GM12878 (cell line): ENCODE measurements at regions not wholly inside any gene's neighbourhood (a gene's known extent, or its start where the extent isn't known, plus 50 kb on each side); places are given as distances from the start of the nearest gene placed in this dataset.

ENCODE experiments used
- ATAC-seq: fragments of 200-7000 bp; cut with Tn5 transposase; 3 replicates; pipeline ENCODE4 v1.9.1; 2020; ENCODE audit warnings: mild to moderate bottlenecking, moderate library complexity
- BruUV-seq: library from RNA; stranded (reverse); fragments of 400-500 nt; replicated peaks from 2 replicates; lab custom pipeline; 2021; lab: Mats Ljungman, UMichigan
- CTCF ChIA-PET: fragments of 300-600 bp; sonication (Branson Sonifier 250); formaldehyde crosslinking; extraction: SDS; loops from one replicate; lab custom pipeline; 2021; ENCODE audit warnings: inconsistent platforms; lab: Yijun Ruan, JAX
- POLR2A ChIA-PET: fragments of 350-600 bp; formaldehyde crosslinking; extraction: SDS; loops from one replicate; lab custom pipeline; 2021; ENCODE audit warnings: inconsistent platforms; lab: Charles Lee
- RAD21 ChIA-PET: fragments of 300-600 bp; sonication (Branson Sonifier 250); formaldehyde crosslinking; loops from one replicate; lab custom pipeline; 2023; ENCODE audit warnings: antibody characterized with exemption; ENCODE audit not compliant: unreplicated experiment; lab: Charles Lee
- SMC1A ChIA-PET: fragments of 300-600 bp; sonication (Branson Sonifier 250); formaldehyde crosslinking; loops from one replicate; lab custom pipeline; 2023; ENCODE audit not compliant: unreplicated experiment, uncharacterized antibody; lab: Charles Lee
- DNase-seq: peaks from one replicate; pipeline ENCODE4 v3.0.0-alpha.2; 2011; ENCODE audit warnings: low read depth, low spot score
- FAIRE-seq: peaks from 3 replicates; lab custom pipeline; 2011; peaks lifted over from hg19 to GRCh38; lab: Jason Lieb, UNC
- H2AFZ ChIP-seq: 2 replicates; pipeline ENCODE4 v1.6.0; 2011; ENCODE audit warnings: low read depth, low read length, control low read depth; ENCODE audit not compliant: control insufficient read depth
- H3K27ac ChIP-seq: 2 replicates; pipeline ENCODE4 v1.5.1; 2011; ENCODE audit warnings: control low read depth; ENCODE audit not compliant: control insufficient read depth, insufficient read depth
- H3K27me3 ChIP-seq, 2 experiments: replicated peaks in 1 of 2; 2 replicates each; pipeline versions ENCODE4 v1.6.0 to v1.6.1; 2011; ENCODE audit warnings: low read length in 1 of 2; ENCODE audit not compliant: control insufficient read depth in 2 of 2, insufficient read depth in 2 of 2
- H3K36me3 ChIP-seq, 2 experiments: 2 replicates each; pipeline ENCODE4 v1.5.1; 2011; ENCODE audit warnings: low read length in 1 of 2; ENCODE audit not compliant: control insufficient read depth in 2 of 2, insufficient read depth in 2 of 2
- H3K4me1 ChIP-seq: 2 replicates; pipeline ENCODE4 v1.6.1; 2011; ENCODE audit warnings: mild to moderate bottlenecking, low read length, moderate library complexity, mixed read lengths; ENCODE audit not compliant: control insufficient read depth, insufficient read depth
- H3K4me2 ChIP-seq: 2 replicates; pipeline ENCODE4 v1.6.0; 2011; ENCODE audit warnings: control low read depth; ENCODE audit not compliant: control insufficient read depth, insufficient read depth
- H3K4me3 ChIP-seq: fragments of 200-600 bp; sonication (generic); 2 replicates; pipeline ENCODE4 v1.5.1; 2016
- H3K79me2 ChIP-seq: 2 replicates; pipeline ENCODE4 v1.6.0; 2011; ENCODE audit warnings: low read length; ENCODE audit not compliant: control insufficient read depth, insufficient read depth
- H3K9ac ChIP-seq: 2 replicates; pipeline ENCODE4 v1.8.0; 2011; ENCODE audit warnings: low read length, control low read depth, mixed read lengths; ENCODE audit not compliant: control insufficient read depth, insufficient read depth
- H3K9me3 ChIP-seq: replicated peaks from 3 replicates; pipeline ENCODE4 v1.5.1; 2011; ENCODE audit warnings: mild to moderate bottlenecking, low read length; ENCODE audit not compliant: control insufficient read depth, insufficient read depth
- H4K20me1 ChIP-seq: 2 replicates; pipeline ENCODE4 v1.6.0; 2011; ENCODE audit not compliant: control insufficient read depth, insufficient read depth
- ATF2 ChIP-seq: IDR thresholded peaks from 2 replicates; pipeline ENCODE4 v1.6.1; 2012; ENCODE audit warnings: low read length, inconsistent platforms
- CTCF ChIP-seq, 3 experiments: IDR thresholded peaks in 2 of 3; conservative IDR thresholded peaks in 1 of 3; 2 replicates each; pipeline ENCODE4 v1.5.1; 2011; ENCODE audit warnings: low read depth in 3 of 3, low read length in 3 of 3, mild to moderate bottlenecking in 3 of 3, control low read depth in 2 of 3, moderate library complexity in 2 of 3, inconsistent platforms in 1 of 3, mixed read lengths in 1 of 3; ENCODE audit not compliant: control insufficient read depth in 2 of 3, insufficient read depth in 1 of 3; ENCODE audit errors: extremely low read depth in 1 of 3
- KDM1A ChIP-seq: fragments of 200-600 bp; sonication (generic); IDR thresholded peaks from 2 replicates; pipeline ENCODE4 v1.6.1; 2016; ENCODE audit warnings: borderline replicate concordance
- MYB ChIP-seq: fragments of 150-350 bp; IDR thresholded peaks from 2 replicates; pipeline ENCODE4 v1.6.1; 2014; ENCODE audit warnings: mild to moderate bottlenecking, low read depth, low read length, borderline replicate concordance
- RAD51 ChIP-seq: fragments of 450-650 bp; IDR thresholded peaks from 2 replicates; pipeline ENCODE4 v1.6.1; 2016; ENCODE audit warnings: moderate library complexity, mild to moderate bottlenecking, inconsistent platforms
- RBBP5 ChIP-seq: fragments of 200-600 bp; sonication (generic); conservative IDR thresholded peaks from 2 replicates; pipeline ENCODE4 v1.6.1; 2016
- RFX5 ChIP-seq: IDR thresholded peaks from 2 replicates; pipeline ENCODE4 v1.6.1; 2011; ENCODE audit warnings: low read depth, low read length, improper control_type of control experiment
- SMAD1 ChIP-seq: fragments of 450-650 bp; IDR thresholded peaks from 2 replicates; pipeline ENCODE4 v1.6.1; 2018; ENCODE audit warnings: mild to moderate bottlenecking, low read depth; ENCODE audit not compliant: partially characterized antibody
- TCF12 ChIP-seq: IDR thresholded peaks from 2 replicates; pipeline ENCODE4 v1.6.1; 2011; ENCODE audit warnings: low read depth, mild to moderate bottlenecking, low read length
- ZNF384 ChIP-seq: IDR thresholded peaks from 2 replicates; pipeline ENCODE4 v1.6.1; 2012; ENCODE audit warnings: low read depth, mild to moderate bottlenecking, low read length, improper control_type of control experiment, borderline replicate concordance
- ZSCAN29 ChIP-seq: fragments of 450-650 bp; IDR thresholded peaks from 2 replicates; pipeline ENCODE4 v1.6.1; 2017; ENCODE audit warnings: mild to moderate bottlenecking, moderate library complexity
- in situ Hi-C: fragments of 300-500 bp; cut with MboI; formaldehyde crosslinking; loops from 9 replicates; pipeline ENCODE4 v1.14.3; 2018; ENCODE audit warnings: mixed read lengths
- intact Hi-C: fragments of 100-400 bp; cut with micrococcal nuclease; formaldehyde crosslinking; loops from one replicate; pipeline ENCODE4 v1.14.2; 2022; ENCODE audit not compliant: unreplicated experiment
- TF ChIP-seq, protein P1 (sequence below): fragments of 450-650 bp; IDR thresholded peaks from 2 replicates; pipeline ENCODE4 v1.6.1; 2017; ENCODE audit warnings: low read depth, mild to moderate bottlenecking, moderate library complexity

DNA sequence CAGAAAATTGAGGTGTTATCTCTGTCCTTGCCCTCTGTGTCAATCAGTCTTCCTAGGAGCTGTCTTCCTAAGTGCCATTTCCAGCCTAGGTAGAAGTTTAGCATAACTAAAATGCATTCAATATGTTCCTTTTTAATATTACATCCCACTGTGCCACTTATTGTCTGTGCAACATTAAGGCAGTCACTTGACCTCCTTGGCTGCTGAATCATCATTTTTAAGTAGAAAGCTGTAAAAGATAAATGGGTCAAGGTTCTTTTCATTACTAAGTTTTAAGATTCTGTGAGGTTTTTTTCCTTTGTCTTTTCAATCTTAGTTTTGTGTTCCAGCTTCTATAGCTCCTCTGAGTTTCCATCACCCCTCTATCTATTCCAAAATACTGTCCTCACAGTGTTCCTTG, 371.9 kb upstream of the SOX9 start:
- POLR2A ChIA-PET: no interaction called here

More for the DNA sequence above, 371.9 kb upstream of the SOX9 start:
- Histone ChIP-seq H3K9ac (no peak overlapping the region), H3K27me3 (no peaks in the 10 kb centered on the region)
- CTCF ChIA-PET: interaction anchor here (0.6 to 0.7 kb wide), 3 partner anchors 12 to 1686 kb away, joined by 3 to 4 read pairs (median 3); no protein-coding TSS in a partner anchor
- no peak for FAIRE-seq
- in situ Hi-C loops: no loop called here
- no peak for DNase-seq
- RAD21 ChIA-PET: no interaction called here
- TF ChIP-seq RBBP5: no peak
- no peak for TF ChIP-seq RFX5
- no peak for TF ChIP-seq SMAD1
- no peak for TF ChIP-seq CTCF (IDR thresholded peaks at IDR 0.05 in 2 of 3, conservative IDR thresholded peaks at IDR 0.05 in 1 of 3; ENCODE audit: control insufficient read depth in 2 of 3, extremely low read depth in 1 of 3, insufficient read depth in 1 of 3, low read depth in 3 of 3, low read length in 3 of 3)
- no peak for TF ChIP-seq ATF2
- TF ChIP-seq MYB: no peak
- no peak for TF ChIP-seq RAD51
- TF ChIP-seq, protein P1, sequence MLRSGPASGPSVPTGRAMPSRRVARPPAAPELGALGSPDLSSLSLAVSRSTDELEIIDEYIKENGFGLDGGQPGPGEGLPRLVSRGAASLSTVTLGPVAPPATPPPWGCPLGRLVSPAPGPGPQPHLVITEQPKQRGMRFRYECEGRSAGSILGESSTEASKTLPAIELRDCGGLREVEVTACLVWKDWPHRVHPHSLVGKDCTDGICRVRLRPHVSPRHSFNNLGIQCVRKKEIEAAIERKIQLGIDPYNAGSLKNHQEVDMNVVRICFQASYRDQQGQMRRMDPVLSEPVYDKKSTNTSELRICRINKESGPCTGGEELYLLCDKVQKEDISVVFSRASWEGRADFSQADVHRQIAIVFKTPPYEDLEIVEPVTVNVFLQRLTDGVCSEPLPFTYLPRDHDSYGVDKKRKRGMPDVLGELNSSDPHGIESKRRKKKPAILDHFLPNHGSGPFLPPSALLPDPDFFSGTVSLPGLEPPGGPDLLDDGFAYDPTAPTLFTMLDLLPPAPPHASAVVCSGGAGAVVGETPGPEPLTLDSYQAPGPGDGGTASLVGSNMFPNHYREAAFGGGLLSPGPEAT: no peak
- TF ChIP-seq TCF12: no peak
- TF ChIP-seq ZNF384: no peak
- no peak for TF ChIP-seq ZSCAN29
- TF ChIP-seq KDM1A: no peak
- TF ChIP-seq, all 136 proteins: peak for 0
- Histone ChIP-seq H3K4me1 (no peaks in the 10 kb centered on the region), H2AFZ (no peak overlapping the region), H4K20me1 (no peaks in the 10 kb centered on the region), H3K79me2 (no peaks in the 10 kb centered on the region), H3K4me2 (no peak overlapping the region), H3K4me3 (no peak overlapping the region), H3K27ac (no peak overlapping the region), H3K36me3 (no peaks in the 10 kb centered on the region), H3K9me3 (no peaks in the 10 kb centered on the region)
- SMC1A ChIA-PET: no interaction called here
- no TSS peak for BruUV-seq
- no peak for ATAC-seq
- intact Hi-C loops: loop anchor here (10.0 kb wide), 1 partner anchor 274 kb away; no protein-coding TSS in a partner anchor
